ENCODE measurements at regions not wholly inside any gene's neighbourhood (a gene's known extent, or its start where the extent isn't known, plus 50 kb on each side); places are given as distances from the start of the nearest gene placed in this dataset.

DNA sequence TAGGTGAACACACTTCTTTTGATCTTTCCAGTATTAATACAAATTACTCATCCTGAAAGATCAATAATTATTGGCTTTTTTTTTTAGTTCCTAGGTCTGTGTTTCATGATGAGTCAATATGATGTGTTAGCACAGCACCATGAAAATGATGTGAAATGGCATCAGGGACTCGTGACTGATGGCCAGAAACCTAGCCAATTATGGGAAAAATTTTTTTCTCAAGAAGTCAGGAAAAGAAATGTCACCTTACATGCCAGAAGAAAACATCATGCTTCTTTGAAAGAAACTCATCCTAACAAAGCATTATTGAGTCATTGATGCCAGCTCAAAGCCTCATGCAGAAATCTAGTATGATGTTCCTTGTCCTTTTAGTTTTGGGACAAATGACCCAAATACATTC is 468.3 kb upstream of the CBLB start:
- no peak overlapping the region for H3K27ac ChIP-seq
- no peaks in the 10 kb centered on the region for H3K36me3 ChIP-seq (ENCODE audit: control insufficient read depth, insufficient read depth, low read length)
- H3K4me1 ChIP-seq = no peaks in the 10 kb centered on the region
- H3K9me3 ChIP-seq (ENCODE audit: control insufficient read depth, low read length) = no peaks in the 10 kb centered on the region
- H3K9ac ChIP-seq = no peak overlapping the region
- H3K4me2 ChIP-seq (ENCODE audit: low read length) = no peak overlapping the region
- H3K27me3 ChIP-seq (ENCODE audit: control insufficient read depth, insufficient read depth, low read length) = no peaks in the 10 kb centered on the region
- no peaks in the 10 kb centered on the region for H3K79me2 ChIP-seq
- TF ChIP-seq, protein P1, sequence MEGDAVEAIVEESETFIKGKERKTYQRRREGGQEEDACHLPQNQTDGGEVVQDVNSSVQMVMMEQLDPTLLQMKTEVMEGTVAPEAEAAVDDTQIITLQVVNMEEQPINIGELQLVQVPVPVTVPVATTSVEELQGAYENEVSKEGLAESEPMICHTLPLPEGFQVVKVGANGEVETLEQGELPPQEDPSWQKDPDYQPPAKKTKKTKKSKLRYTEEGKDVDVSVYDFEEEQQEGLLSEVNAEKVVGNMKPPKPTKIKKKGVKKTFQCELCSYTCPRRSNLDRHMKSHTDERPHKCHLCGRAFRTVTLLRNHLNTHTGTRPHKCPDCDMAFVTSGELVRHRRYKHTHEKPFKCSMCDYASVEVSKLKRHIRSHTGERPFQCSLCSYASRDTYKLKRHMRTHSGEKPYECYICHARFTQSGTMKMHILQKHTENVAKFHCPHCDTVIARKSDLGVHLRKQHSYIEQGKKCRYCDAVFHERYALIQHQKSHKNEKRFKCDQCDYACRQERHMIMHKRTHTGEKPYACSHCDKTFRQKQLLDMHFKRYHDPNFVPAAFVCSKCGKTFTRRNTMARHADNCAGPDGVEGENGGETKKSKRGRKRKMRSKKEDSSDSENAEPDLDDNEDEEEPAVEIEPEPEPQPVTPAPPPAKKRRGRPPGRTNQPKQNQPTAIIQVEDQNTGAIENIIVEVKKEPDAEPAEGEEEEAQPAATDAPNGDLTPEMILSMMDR (IDR thresholded peaks at IDR 0.05) = no peak
- H3K4me3 ChIP-seq (ENCODE audit: low read depth, low read length) = no peak overlapping the region
- no peak overlapping the region for H2AFZ ChIP-seq

DNA sequence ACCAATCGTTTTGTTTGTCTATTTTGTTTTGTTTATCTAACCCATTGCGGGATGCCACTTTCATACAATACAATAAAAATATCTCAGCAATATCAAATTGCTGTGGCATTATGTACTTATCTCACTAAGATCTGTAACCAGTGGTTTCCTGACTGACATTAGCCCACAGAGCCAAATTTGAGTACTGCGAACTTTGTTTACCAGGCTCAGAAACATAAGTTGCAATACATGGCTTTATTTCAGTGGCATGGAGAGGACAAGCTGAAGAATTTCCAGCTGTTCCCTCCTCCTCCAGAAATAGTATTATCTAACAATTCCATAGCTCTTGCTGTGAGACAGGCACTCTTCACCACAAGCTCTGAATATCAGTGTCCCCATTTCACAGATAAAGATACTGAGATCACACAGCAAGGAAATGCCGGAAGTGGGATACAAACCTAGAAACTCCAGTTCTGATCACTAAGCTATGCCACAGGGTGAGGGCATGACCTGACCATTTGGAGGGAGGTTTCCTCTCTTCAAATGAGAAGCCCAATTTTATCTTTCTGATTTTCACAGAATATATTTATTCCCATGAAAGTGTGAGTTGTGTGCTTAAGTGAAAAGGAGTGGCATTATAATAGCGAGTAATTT is 469.9 kb upstream of the CBLB start:
- Histone ChIP-seq H3K27me3 (ENCODE audit: control insufficient read depth, insufficient read depth, low read length) (no peaks in the 10 kb centered on the region), H2AFZ (no peak overlapping the region), H3K4me1 (no peaks in the 10 kb centered on the region), H3K79me2 (no peaks in the 10 kb centered on the region), H3K4me3 (ENCODE audit: low read depth, low read length) (no peak overlapping the region), H3K27ac (no peak overlapping the region), H3K4me2 (ENCODE audit: low read length) (no peak overlapping the region), H3K9ac (no peak overlapping the region), H3K36me3 (ENCODE audit: control insufficient read depth, insufficient read depth, low read length) (no peaks in the 10 kb centered on the region), H3K9me3 (ENCODE audit: control insufficient read depth, low read length) (no peaks in the 10 kb centered on the region)
- TF ChIP-seq, protein P1 (IDR thresholded peaks at IDR 0.05) = no peak

DNA sequence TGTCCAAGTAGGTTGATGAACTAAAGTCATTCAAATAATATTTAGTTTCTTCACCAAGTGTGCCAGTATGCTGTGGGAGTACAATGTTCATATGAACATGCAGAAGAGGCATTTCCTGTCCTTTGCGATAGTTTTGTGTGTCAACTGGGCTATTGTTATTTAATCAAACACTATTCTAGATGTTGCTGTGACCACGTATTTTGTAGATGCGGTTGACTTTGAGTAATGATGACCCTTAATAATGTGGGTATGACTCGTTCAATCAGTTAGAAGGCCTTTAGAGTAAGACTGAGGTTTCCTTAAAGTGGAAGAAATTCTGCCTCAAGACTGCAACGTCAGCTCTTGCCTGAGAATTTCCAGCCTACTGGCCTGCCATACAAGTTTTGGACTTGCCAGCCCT is 470.7 kb upstream of the CBLB start:
- no peaks in the 10 kb centered on the region for H3K9me3 ChIP-seq (ENCODE audit: control insufficient read depth, low read length)
- TF ChIP-seq, protein P1 (IDR thresholded peaks at IDR 0.05) = no peak
- H3K4me3 ChIP-seq (ENCODE audit: low read depth, low read length) = no peak overlapping the region

DNA sequence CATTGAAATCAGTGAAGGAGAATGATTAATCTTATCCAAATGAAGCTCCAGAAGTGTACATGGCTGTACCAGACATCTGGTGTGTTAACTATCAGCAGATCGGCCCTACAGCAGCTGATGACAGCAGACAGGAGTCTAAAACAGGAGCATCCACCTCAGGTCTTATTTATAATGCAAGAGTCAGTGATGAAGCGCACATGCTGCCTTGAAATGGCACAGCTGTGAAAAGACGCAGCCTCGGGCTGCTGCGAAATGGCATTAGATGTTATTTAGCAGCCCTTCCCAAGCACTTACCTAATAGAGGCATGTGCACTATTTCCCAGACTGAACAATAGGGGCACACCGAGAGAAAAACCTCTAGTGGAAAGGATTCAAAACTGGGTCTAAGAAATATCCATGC is 472.3 kb upstream of the CBLB start:
- Histone ChIP-seq H2AFZ (no peak overlapping the region), H3K4me3 (ENCODE audit: low read depth, low read length) (no peak overlapping the region), H3K79me2 (no peaks in the 10 kb centered on the region), H3K27me3 (ENCODE audit: control insufficient read depth, insufficient read depth, low read length) (no peaks in the 10 kb centered on the region), H3K27ac (no peak overlapping the region), H3K9me3 (ENCODE audit: control insufficient read depth, low read length) (no peaks in the 10 kb centered on the region), H3K36me3 (ENCODE audit: control insufficient read depth, insufficient read depth, low read length) (no peaks in the 10 kb centered on the region), H3K4me1 (no peaks in the 10 kb centered on the region), H3K4me2 (ENCODE audit: low read length) (no peak overlapping the region), H3K9ac (no peak overlapping the region)
- TF ChIP-seq, protein P1 (IDR thresholded peaks at IDR 0.05) = no peak

More for the DNA sequence above, 470.7 kb upstream of the CBLB start:
- Histone ChIP-seq H3K27me3 (ENCODE audit: control insufficient read depth, insufficient read depth, low read length) (no peaks in the 10 kb centered on the region), H3K4me1 (no peaks in the 10 kb centered on the region), H3K79me2 (no peaks in the 10 kb centered on the region), H2AFZ (no peak overlapping the region), H3K36me3 (ENCODE audit: control insufficient read depth, insufficient read depth, low read length) (no peaks in the 10 kb centered on the region), H3K9ac (no peak overlapping the region), H3K4me2 (ENCODE audit: low read length) (no peak overlapping the region), H3K27ac (no peak overlapping the region)

DNA sequence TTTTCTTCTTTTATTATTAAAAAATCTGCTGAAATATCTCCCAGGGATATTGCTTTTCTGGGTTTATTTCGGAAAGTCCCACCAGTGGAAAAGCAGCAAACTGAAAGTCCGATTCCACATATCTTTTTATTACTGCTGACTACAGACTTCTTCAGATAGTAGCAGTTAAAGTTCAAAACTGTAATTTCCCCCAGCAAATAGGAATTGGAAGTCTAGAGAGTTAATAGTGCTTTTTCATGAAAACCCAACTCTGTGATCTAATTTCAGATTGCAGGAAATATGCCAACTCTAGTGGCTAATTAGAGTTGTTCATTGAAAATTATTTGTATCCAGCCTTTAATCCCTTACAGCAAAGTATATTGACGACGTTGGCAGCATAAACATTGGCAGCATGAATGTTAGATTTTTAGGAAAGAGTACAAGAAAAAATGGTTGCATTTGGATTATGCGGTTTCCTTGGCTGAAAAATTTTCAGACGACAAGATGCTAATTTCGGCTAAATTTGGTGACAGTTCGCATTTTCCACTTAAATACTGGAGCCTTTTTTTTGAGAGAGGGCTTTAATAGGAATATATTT is 472.9 kb upstream of the CBLB start:
- H3K9ac ChIP-seq = no peak overlapping the region
- H3K9me3 ChIP-seq (ENCODE audit: control insufficient read depth, low read length) = no peaks in the 10 kb centered on the region
- no peak overlapping the region for H3K4me3 ChIP-seq (ENCODE audit: low read depth, low read length)
- H2AFZ ChIP-seq = no peak overlapping the region
- no peak overlapping the region for H3K27ac ChIP-seq
- H3K79me2 ChIP-seq = no peaks in the 10 kb centered on the region
- H3K4me2 ChIP-seq (ENCODE audit: low read length) = no peak overlapping the region
- no peaks in the 10 kb centered on the region for H3K27me3 ChIP-seq (ENCODE audit: control insufficient read depth, insufficient read depth, low read length)
- H3K4me1 ChIP-seq = no peaks in the 10 kb centered on the region
- no peaks in the 10 kb centered on the region for H3K36me3 ChIP-seq (ENCODE audit: control insufficient read depth, insufficient read depth, low read length)
- TF ChIP-seq, protein P1 (IDR thresholded peaks at IDR 0.05) = no peak

Data from parathyroid adenoma (tissue), 2 donors.